GM23338 (cell line): ENCODE measurements at regions not wholly inside any gene's neighbourhood (a gene's known extent, or its start where the extent isn't known, plus 50 kb on each side); places are given as distances from the start of the nearest gene placed in this dataset.

ENCODE experiments used
- ATAC-seq: fragments of 200-7000 bp; cut with Tn5 transposase; 3 replicates; pipeline ENCODE4 v1.9.1; 2020
- DNase-seq: peaks from one replicate; pipeline ENCODE4 v3.0.0-alpha.2; 2015; ENCODE audit warnings: low spot score
- H2AFZ ChIP-seq: fragments of 200-600 bp; sonication (generic); 2 replicates; pipeline ENCODE4 v1.8.0; 2016; ENCODE audit warnings: antibody characterized with exemption, mild to moderate bottlenecking, moderate library complexity
- H3F3A ChIP-seq: fragments of 200-600 bp; sonication (generic); replicated peaks from 2 replicates; pipeline ENCODE4 v1.8.0; 2017; ENCODE audit warnings: antibody characterized with exemption, mixed run types, low read depth
- H3K27ac ChIP-seq: fragments of 200-600 bp; sonication (generic); 2 replicates; pipeline ENCODE4 v1.6.1; 2016; ENCODE audit warnings: low read depth
- H3K27me3 ChIP-seq: fragments of 200-600 bp; sonication (generic); 2 replicates; pipeline ENCODE4 v1.8.0; 2016; ENCODE audit warnings: mild to moderate bottlenecking, mixed run types, moderate library complexity; ENCODE audit not compliant: insufficient read depth
- H3K36me3 ChIP-seq: fragments of 200-600 bp; sonication (generic); 2 replicates; pipeline ENCODE4 v1.8.0; 2016; ENCODE audit warnings: mild to moderate bottlenecking; ENCODE audit not compliant: insufficient read depth
- H3K4me1 ChIP-seq: fragments of 200-600 bp; sonication (generic); 2 replicates; pipeline ENCODE4 v1.8.0; 2016; ENCODE audit warnings: mild to moderate bottlenecking, moderate library complexity; ENCODE audit not compliant: insufficient read depth
- H3K4me2 ChIP-seq: fragments of 200-600 bp; sonication (generic); 2 replicates; pipeline ENCODE4 v1.7.1; 2017; ENCODE audit warnings: mixed run types
- H3K4me3 ChIP-seq: fragments of 200-600 bp; sonication (generic); 2 replicates; pipeline ENCODE4 v1.6.1; 2016; ENCODE audit warnings: mixed run types
- H3K79me2 ChIP-seq: fragments of 200-600 bp; sonication (generic); replicated peaks from 2 replicates; pipeline ENCODE4 v1.8.0; 2017; ENCODE audit warnings: mild to moderate bottlenecking; ENCODE audit not compliant: insufficient read depth
- H3K9me2 ChIP-seq: fragments of 200-600 bp; sonication (generic); 2 replicates; pipeline ENCODE4 v1.8.0; 2017; ENCODE audit not compliant: insufficient read depth
- H4K20me1 ChIP-seq: fragments of 200-600 bp; sonication (generic); replicated peaks from 2 replicates; pipeline ENCODE4 v1.8.0; 2017; ENCODE audit warnings: mild to moderate bottlenecking; ENCODE audit not compliant: insufficient read depth
- H3K27ac Mint-ChIP-seq: 2 replicates; pipeline ENCODE4 v1.8.0; 2020; ENCODE audit warnings: inconsistent platforms, mild to moderate bottlenecking, moderate library complexity, mixed read lengths
- H3K27me3 Mint-ChIP-seq: 3 replicates; pipeline ENCODE4 v1.8.0; 2022; ENCODE audit warnings: low read depth, mild to moderate bottlenecking, moderate library complexity, mixed read lengths, inconsistent platforms; ENCODE audit not compliant: insufficient read depth, poor library complexity
- H3K36me3 Mint-ChIP-seq: 3 replicates; pipeline ENCODE4 v1.8.0; 2021; ENCODE audit warnings: low read depth, mild to moderate bottlenecking, inconsistent platforms, moderate library complexity, mixed read lengths
- H3K4me1 Mint-ChIP-seq: 3 replicates; pipeline ENCODE4 v1.8.0; 2020; ENCODE audit warnings: mild to moderate bottlenecking, inconsistent platforms, mixed read lengths
- H3K4me3 Mint-ChIP-seq: 3 replicates; pipeline ENCODE4 v1.8.0; 2021; ENCODE audit warnings: moderate library complexity, mild to moderate bottlenecking, inconsistent platforms, mixed read lengths
- H3K9me3 Mint-ChIP-seq: 3 replicates; pipeline ENCODE4 v1.8.0; 2020; ENCODE audit warnings: moderate library complexity, mild to moderate bottlenecking, inconsistent platforms, mixed read lengths
- CREB1 ChIP-seq: fragments of 250-450 bp; sonication (Bioruptor Pico); IDR thresholded peaks from 2 replicates; pipeline ENCODE4 v1.5.0; 2020; ENCODE audit warnings: low read depth, mild to moderate bottlenecking, moderate library complexity
- EZH2 ChIP-seq: fragments of 200-600 bp; sonication (generic); IDR thresholded peaks from one replicate; pipeline ENCODE4 v1.8.0; 2017; ENCODE audit warnings: antibody characterized with exemption, mild to moderate bottlenecking, low read depth; ENCODE audit not compliant: unreplicated experiment
- ZNF114 ChIP-seq: fragments of 250-450 bp; sonication (Bioruptor Pico); IDR thresholded peaks from 2 replicates; pipeline ENCODE4 v1.5.0; 2020; ENCODE audit warnings: mild to moderate bottlenecking, moderate library complexity
- ZNF331 ChIP-seq: fragments of 250-450 bp; sonication (Bioruptor Pico); IDR thresholded peaks from 2 replicates; pipeline ENCODE4 v1.5.0; 2020; ENCODE audit warnings: low read depth, mild to moderate bottlenecking, moderate library complexity
- ZNF462 ChIP-seq: fragments of 250-450 bp; sonication (Bioruptor Pico); IDR thresholded peaks from 2 replicates; pipeline ENCODE4 v1.5.0; 2020; ENCODE audit warnings: mild to moderate bottlenecking, moderate library complexity

DNA sequence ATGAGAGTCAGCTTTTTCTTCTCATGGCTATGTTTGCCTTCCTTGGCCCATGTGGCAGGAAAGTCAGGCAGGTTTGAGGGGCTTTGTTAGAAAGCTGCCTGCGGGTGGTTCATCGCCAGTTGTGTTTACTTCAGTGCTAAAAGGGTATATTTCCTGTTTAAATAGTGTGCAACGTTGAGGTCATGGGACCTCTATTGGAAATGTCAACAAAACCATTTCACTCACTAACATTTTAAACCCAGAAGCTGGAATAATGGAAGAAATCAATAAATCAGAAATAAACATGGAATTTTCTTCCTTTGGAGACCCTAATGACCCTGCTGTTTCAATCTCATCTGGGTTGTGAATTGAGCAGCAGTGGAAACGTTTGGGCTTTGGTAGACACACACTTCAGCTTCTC is 185.8 kb downstream of the ANKRD50 start (continued):
- no peak for TF ChIP-seq ZNF462 (CRISPR knock-in tag)
- TF ChIP-seq EZH2, result no peak
- no peak for TF ChIP-seq ZNF114 (CRISPR knock-in tag)

- Histone ChIP-seq H3K27ac (no peak overlapping the region), H2AFZ (no peak overlapping the region), H3K27me3 (no peaks in the 10 kb centered on the region), H3K9me2 (0 out of 2 replicates have a peak, but pooled peaks cover 3% of the 10 kb centered on the region), H3K4me2 (no peak overlapping the region), H3K36me3 (no peaks in the 10 kb centered on the region), H4K20me1 (no peaks in the 10 kb centered on the region), H3K4me1 (peaks cover 5% of the 10 kb centered on the region; the same call in 1 of the 2 replicates), H3K4me3 (no peak overlapping the region), H3F3A (no peaks in the 10 kb centered on the region), H3K79me2 (no peaks in the 10 kb centered on the region)
- Mint-ChIP-seq H3K4me1 (peaks cover 35% of the 10 kb centered on the region), H3K36me3 (peaks cover 2% of the 10 kb centered on the region; the same call in 1 of the 3 replicates), H3K27ac (no peak overlapping the region), H3K9me3 (no peaks in the 10 kb centered on the region; the same call in 2 of the 3 replicates), H3K27me3 (no peaks in the 10 kb centered on the region), H3K4me3 (no peak overlapping the region)
- ATAC-seq (no peak), DNase-seq (no peak)
- TF ChIP-seq CREB1 (CRISPR knock-in tag) (no peak), ZNF331 (CRISPR knock-in tag) (no peak)
Observed at GRCh38 chr4:124527364-124527763, 185.2 kb downstream of the ANKRD50 start.
